Stimulated activated CD8-positive, alpha-beta memory T cell treated with anti-CD3 and anti-CD28 coated beads, Interleukin-7, amount 100 ng/mL, for 1 hour (primary cell): ENCODE measurements at regions not wholly inside any gene's neighbourhood (a gene's known extent, or its start where the extent isn't known, plus 50 kb on each side); places are given as distances from the start of the nearest gene placed in this dataset.

Source experiments
- DNase-seq, 2 donors: peaks; one replicate each; pipeline ENCODE4 v3.0.0-alpha.2; 2020; ENCODE audit warnings: low read depth in 2 of 2

GRCh38 chr2:236689981-236690380 lies 120.4 kb downstream of the ACKR3 start:
- DNase-seq: no peak

- no peak for DNase-seq
These were observed 121.1 kb downstream of the ACKR3 start for GRCh38 chr2:236690726-236691125.

- no peak for DNase-seq
These were observed 122.2 kb downstream of the ACKR3 start for GRCh38 chr2:236691799-236692167.

GRCh38 chr2:236692937-236693336 lies 123.3 kb downstream of the ACKR3 start:
- no peak for DNase-seq

GRCh38 chr2:236693531-236693930 lies 123.9 kb downstream of the ACKR3 start:
- DNase-seq: no peak

GRCh38 chr2:236694146-236694888 lies 124.7 kb downstream of the ACKR3 start:
- DNase-seq: no peak

- DNase-seq: no peak
These were observed 127.2 kb downstream of the ACKR3 start for GRCh38 chr2:236696834-236697233.

- DNase-seq: no peak
These were observed 128.5 kb downstream of the ACKR3 start for GRCh38 chr2:236698016-236698627.

GRCh38 chr2:236700703-236701102 lies 131.1 kb downstream of the ACKR3 start:
- no peak for DNase-seq

- no peak for DNase-seq
These were observed 133.2 kb downstream of the ACKR3 start for GRCh38 chr2:236702657-236703372.

- no peak for DNase-seq
These were observed 133.7 kb downstream of the ACKR3 start for GRCh38 chr2:236703373-236703709.

- DNase-seq: no peak
These were observed 134.3 kb downstream of the ACKR3 start for GRCh38 chr2:236703906-236704305.

- DNase-seq: no peak
These were observed 135.3 kb downstream of the ACKR3 start for GRCh38 chr2:236704887-236705286.

GRCh38 chr2:236705295-236706105 lies 135.9 kb downstream of the ACKR3 start:
- no peak for DNase-seq

- DNase-seq: no peak
These were observed 136.7 kb downstream of the ACKR3 start for GRCh38 chr2:236706288-236706687.

GRCh38 chr2:236706803-236707202 lies 137.2 kb downstream of the ACKR3 start:
- DNase-seq: no peak

- no peak for DNase-seq
These were observed 141.8 kb downstream of the ACKR3 start for GRCh38 chr2:236711440-236711839.

- DNase-seq: no peak
These were observed 142.7 kb downstream of the ACKR3 start for GRCh38 chr2:236712304-236712703.

GRCh38 chr2:236712961-236713673 lies 143.5 kb downstream of the ACKR3 start:
- DNase-seq: no peak

- DNase-seq: no peak
These were observed 144.5 kb downstream of the ACKR3 start for GRCh38 chr2:236714080-236714479.

- DNase-seq: no peak
These were observed 145.5 kb downstream of the ACKR3 start for GRCh38 chr2:236715077-236715476.
